Stimulated activated CD4-positive, alpha-beta T cell treated with anti-CD3 and anti-CD28 coated beads, Interleukin-2, amount 100 ng/mL, for 24 hours (primary cell): ENCODE measurements at regions not wholly inside any gene's neighbourhood (a gene's known extent, or its start where the extent isn't known, plus 50 kb on each side); places are given as distances from the start of the nearest gene placed in this dataset.

Source experiments
- DNase-seq, 2 donors: peaks; one replicate each; pipeline ENCODE4 v3.0.0-alpha.2; 2020

DNA sequence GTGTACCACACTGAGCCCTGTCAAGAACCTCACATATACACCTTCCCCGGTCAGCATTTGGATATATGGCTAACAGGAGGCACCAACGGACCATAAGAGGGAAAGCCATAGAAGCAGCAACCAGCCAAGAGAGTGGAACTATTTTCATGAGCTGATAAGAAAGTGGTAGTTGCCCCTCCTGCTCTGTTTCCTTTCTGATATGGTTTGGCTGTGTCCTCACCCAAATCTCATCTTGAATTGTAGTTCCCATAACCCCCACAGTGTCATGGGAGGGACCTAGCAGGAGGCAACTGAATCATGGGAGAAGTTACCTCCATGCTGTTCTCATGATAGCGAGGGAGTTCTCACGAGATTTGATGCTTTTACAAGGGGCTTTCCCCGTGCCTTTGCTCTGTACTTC is 366.1 kb upstream of the DAB1 start:
- DNase-seq, result no peak

GRCh38 chr1:57788313-57788712 is 364.5 kb upstream of the DAB1 start:
- DNase-seq, result no peak

- DNase-seq, result no peak
Measured at GRCh38 chr1:57784356-57784755, 360.5 kb upstream of the DAB1 start.

GRCh38 chr1:57782357-57782756 is 358.5 kb upstream of the DAB1 start:
- DNase-seq, result no peak

DNA sequence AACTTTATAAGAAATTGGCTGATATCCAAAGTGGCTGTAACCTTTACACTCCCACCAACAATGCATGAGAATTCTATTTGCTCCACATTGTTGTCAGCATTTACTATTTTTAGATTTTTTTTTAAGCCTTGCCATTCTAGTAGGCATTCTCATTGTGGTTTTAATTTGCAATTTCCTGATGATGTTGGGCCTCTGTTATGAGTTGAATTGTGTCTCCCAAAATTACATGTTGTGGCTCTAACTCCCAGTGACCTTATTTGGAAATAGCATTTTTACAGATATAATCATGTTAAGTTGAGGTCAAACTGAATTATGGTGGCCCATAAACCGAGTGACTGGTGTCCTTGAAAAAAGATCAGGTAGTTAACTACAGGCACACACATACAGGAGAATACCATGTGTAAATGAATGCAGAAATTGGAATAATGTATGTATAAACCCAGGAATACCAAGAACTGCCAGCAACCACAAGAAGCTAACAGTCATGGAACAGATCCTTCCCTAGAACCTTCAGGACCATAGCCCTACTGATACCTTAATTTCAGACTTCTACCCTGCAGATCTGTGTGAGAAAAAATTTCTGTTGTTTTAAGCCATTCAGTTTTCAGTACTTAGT is 348.8 kb upstream of the DAB1 start:
- DNase-seq, result no peak

- DNase-seq, result no peak
Measured at GRCh38 chr1:57770772-57771171, 346.9 kb upstream of the DAB1 start.

DNA sequence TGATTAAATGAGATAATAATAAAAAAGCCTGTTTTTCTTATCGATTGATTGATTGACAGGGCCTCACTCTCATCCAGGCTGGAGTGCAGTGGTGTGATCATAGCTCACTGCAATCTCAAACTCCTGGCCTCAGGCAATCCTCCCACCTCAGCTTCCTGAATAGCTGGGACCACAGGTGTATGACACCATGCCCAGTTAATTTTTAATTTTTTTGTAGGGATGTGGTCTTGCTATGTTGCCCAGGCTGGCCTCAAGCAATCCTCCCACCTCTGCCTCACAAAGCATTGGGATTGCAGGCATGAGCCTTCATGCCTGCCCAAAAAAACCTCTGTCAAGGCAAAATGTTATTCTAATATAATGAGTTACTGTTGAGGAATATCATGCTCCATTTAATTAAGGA is 346.4 kb upstream of the DAB1 start:
- DNase-seq, result no peak

- DNase-seq, result no peak
Measured at GRCh38 chr1:57761628-57762027, 337.8 kb upstream of the DAB1 start.

DNA sequence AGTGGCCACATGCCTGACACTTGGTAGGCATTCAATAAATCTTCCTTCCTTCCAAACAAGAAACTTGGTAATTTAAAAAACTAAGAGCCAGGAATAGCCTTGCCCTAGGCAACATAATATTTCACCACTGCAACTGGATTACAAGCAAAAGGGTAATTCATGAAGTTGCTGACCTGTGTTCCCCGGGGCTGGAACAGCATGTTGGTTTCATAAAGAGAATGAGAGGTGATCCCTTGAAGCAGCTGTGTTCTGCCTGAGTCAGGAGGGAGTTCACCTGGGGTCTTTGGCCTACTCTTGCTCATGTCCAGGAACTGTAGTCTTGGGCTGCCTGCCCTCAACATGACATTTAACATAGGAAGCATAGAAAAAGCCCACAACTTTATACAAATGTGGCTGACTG is 329.0 kb upstream of the DAB1 start:
- no peak for DNase-seq

GRCh38 chr1:57748719-57749118 is 324.9 kb upstream of the DAB1 start:
- DNase-seq, result no peak

DNA sequence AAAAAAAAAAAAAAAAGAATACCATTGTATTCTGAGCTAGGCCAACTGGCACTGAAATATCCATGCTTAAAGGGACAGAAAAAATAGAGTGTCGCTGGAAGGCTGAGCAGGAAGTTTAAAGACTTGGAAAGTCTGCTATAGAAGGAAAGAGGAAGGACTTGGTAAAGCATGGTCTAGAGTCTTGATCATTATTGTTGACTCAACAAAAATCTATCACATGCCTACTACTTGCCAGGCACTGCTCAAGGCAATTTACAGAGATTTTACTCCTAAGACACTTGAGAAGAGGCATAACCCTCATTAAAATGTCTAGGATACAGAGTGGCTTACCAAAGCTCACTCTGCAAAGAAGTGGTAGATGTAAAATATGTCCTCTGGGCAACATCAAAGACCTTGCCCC is 324.0 kb upstream of the DAB1 start:
- no peak for DNase-seq

GRCh38 chr1:57741521-57741920 is 317.7 kb upstream of the DAB1 start:
- DNase-seq, result no peak

- no peak for DNase-seq
Measured at GRCh38 chr1:57736940-57737339, 313.1 kb upstream of the DAB1 start.

DNA sequence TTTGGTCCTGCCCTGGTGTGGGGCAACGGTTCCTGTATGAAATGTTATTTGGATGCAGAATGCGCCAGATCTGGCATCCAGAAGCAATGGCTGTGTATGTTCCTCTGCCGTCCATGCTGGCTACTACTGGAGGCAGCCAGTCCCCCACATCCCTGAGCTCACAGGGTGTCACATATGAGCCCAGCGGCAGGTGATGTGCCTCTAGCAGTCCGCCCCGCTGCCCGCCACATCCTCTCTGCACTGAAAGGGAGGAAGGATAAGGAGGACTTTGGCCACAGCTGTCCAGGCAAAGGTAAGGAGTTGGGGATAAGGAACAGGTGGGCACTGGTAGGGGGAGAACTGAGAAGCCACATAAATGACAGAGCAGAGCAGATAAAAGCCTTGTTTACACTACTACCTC is 305.3 kb upstream of the DAB1 start:
- no peak for DNase-seq

DNA sequence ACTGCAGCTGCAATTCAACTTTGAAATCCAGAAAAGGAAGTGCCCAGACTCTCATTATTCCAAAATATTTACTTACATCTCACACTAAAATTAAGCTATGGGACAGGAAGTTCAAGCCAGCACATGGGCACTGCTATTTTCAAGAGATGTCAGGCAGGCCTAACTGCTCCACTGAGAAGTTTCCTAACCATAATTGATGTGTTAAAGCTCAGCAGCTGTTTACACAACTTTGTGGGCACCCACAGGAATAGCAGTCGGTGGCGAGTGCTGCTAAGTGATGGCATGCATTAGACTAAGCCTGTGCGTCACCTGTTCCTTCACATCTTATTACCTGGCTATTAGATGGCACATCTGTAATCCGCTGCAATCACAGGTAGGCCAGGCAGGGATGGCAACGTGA is 303.3 kb upstream of the DAB1 start:
- DNase-seq, result no peak

DNA sequence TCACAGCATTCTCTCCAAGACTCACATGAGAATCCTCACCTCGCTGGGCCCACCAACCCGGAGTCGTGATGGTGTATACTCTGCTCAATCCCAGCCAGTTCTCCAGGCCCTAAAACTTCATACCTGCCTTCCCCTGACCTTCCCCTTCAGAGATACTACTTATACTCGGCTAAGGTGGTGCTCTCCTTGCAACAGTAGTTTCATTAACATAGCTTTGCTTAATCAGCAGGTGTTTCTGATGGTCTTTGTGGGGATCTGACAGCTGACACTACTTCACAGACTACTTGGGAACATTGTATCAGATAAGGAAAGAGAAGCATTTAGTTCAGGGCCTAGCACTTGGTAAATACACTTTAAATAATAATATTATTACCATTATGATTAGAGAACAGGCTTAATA is 301.5 kb upstream of the DAB1 start:
- no peak for DNase-seq

DNA sequence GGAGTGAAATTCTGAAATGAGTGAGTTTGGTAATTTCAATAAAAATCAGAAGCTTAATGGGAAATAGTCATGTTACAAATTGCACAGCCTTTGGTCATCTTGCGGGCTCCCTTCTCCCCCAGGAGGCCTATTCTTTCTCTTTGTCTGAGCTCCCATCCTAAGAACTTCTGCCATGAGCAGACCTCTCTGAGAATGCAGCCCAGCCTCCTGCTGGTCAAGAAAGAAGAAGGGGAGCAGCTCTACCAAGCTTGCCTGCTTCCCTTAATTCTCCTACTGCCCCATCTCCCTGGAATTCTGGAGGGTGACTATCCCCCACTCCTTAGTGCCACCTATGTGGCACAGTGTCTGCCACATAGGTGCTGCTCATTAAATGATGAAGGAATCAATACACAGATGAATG is 300.7 kb upstream of the DAB1 start:
- no peak for DNase-seq

DNA sequence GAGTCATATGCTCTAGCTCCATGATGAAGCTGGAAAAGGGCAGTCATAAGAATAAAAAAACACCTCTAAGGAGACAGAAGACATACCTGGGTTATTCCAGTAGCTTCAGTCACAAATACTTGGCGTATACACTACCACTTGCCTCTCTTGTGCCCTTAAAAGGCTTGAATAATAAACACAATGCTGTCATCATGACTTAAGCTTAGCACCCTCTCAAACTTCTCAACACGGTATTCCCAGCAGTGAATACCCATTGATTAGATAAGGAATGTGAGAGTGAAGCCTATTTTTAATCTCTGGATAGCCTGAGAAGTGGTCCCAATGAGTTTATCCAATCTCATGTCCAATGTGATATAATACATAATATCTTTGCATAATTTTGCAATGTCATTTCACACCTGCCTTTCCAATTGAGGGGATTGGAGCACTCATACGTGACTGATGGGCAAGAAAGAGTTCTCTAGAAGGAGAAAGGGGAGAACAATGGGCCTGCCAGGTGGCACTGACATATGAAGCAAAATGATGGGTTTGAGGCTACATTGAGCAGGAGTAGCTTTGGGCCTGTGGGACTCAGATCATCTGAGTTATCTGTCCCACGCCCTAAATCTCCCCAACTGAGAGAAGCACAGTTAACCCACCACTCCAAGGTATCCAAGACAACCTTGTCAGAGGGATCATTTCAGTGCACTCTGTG is 298.6 kb upstream of the DAB1 start:
- DNase-seq, result no peak

DNA sequence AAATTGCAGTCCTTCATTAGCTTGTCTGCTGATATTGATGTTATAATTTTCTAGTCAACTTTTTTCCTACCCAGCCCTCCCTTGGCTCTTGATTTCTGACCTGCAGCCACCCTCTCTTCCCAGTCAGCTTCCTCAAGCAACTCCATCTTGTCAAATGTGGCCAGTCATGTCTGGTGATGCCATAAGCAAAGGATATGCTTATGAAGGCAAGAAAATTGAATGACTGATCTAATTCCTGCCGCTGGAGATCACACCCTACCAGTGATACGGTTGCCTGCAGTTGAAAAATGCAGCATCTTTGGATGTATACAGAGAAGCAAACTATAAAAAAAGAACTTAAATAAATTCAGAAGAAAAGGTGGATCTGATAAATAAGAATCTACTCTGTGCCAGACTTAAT is 297.1 kb upstream of the DAB1 start:
- DNase-seq, result no peak

DNA sequence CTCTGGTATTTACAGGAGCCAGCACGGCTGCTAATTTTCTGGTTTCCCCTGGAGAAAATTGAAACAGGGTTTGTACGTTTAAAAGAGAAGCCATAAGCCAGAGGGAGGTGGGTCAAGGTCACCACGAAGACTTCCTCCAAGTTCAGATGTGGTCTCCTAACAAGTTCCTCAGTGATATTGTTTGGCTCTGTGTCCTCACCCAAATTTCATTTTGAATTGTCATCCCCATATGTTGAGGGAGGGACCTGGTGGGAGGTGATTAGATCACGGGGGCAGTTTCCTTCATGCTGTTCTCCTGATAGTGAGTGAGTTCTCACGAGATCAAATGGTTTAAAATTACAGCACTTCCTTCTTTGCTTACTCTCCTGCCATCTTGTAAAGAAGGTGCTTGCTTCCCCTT is 295.4 kb upstream of the DAB1 start:
- no peak for DNase-seq

DNA sequence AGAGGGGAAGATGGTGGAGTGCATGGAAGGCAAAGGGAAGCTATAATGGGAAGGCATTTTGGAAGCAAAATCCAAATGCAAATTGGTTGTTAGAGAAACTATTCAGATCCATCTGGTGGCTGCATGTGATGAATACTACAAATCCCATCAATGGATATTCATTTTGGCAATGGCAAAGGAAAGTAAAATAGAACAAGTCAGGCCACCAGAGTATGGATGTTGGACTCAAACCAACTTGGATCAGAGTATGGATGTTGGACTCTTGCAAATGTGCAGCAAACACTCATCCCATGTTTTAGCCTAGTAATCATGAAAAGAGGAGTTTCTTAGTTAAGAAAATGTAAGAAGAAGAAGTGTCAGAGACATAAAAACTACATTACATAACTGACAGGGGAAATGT is 289.6 kb upstream of the DAB1 start:
- DNase-seq, result no peak

DNA sequence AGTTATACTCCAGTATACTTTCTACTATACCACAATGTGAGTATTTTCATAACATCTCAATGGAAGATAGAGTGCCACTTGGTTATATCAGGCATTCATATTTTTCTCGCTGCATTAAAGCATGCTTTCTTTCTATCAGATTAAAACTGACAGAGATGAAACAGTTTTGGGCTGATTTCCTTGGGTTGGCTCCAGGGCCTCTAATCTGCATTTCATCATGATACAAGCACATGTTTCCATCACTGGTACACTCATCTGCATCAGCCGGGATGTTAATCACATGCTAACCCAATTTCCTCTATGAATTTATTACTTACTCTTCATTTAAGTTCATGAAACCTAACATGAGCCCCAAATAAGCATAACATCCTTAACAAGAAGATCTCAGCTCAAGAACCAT is 289.0 kb upstream of the DAB1 start:
- DNase-seq, result no peak

DNA sequence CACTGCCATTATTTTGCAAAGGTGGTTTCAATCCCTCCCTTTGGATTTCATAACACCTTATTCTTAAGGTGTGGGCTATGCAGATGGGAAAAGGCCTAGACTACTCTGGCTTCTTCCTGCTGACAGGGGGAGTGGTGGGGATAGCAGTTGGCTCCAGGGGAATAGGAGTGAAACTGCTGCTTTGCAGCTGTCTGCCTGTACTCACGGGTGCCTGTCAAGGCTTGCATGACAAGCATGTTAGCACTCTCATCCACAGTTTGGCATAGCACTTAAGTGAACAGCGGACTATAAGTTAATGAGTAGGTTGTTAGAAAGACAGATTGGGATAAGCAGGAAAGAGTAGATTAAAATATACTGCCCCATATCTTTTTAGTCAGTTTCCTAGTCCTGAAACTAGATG is 287.5 kb upstream of the DAB1 start:
- no peak for DNase-seq

DNA sequence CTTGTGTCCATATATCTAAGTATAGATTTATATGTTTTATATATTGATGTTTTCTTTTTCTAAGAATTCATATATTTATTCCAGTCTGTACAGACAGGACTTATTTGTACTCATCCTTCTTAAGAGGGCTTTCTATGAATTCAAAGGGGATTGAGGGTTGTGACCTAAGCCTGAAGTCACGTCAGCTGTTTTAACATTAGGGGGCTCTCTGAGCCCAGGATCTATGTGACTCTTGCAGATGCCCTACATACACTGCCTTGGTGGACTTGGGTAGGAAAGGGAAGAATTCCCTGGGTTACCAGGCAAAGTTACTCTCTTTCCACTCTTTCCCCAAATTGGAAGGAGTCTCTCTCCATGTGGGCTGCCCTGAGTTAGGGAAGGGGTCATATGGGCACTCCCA is 283.8 kb upstream of the DAB1 start:
- no peak for DNase-seq

DNA sequence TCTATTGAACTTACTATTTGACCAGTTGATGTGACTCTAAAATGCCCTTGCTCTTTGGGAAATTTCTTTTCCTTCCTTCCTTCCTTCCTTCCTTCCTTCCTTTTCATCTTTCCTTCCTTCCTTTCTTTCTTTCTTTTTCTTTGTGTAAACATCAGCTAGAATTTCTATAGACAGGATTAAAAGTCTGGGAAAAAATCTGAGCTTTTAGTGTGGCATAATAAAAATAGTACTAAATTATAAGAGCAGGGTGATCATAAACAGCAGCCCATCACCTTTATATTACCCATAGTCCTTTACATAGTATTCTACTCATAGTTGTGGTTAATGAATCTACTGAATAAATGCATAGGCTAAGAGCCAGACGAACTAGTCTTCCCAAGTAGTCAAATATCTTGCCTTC is 281.0 kb upstream of the DAB1 start:
- DNase-seq, result no peak
